ENCODE measurements at regions not wholly inside any gene's neighbourhood (a gene's known extent, or its start where the extent isn't known, plus 50 kb on each side); places are given as distances from the start of the nearest gene placed in this dataset.

- no peak for DNase-seq
Observed at GRCh38 chr10:128499956-128500355, 373.7 kb upstream of the MKI67 start.

- DNase-seq: no peak
Observed at GRCh38 chr10:128500642-128501041, 374.4 kb upstream of the MKI67 start.

- DNase-seq: no peak
Observed at GRCh38 chr10:128505346-128505745, 379.1 kb upstream of the MKI67 start.

GRCh38 chr10:128506423-128506822 is 380.2 kb upstream of the MKI67 start:
- no peak for DNase-seq

GRCh38 chr10:128507066-128507465 is 380.8 kb upstream of the MKI67 start:
- no peak for DNase-seq

GRCh38 chr10:128511284-128511683 is 385.1 kb upstream of the MKI67 start:
- DNase-seq: no peak

GRCh38 chr10:128512767-128513166 is 386.5 kb upstream of the MKI67 start:
- no peak for DNase-seq

GRCh38 chr10:128514536-128514935 is 388.3 kb upstream of the MKI67 start:
- no peak for DNase-seq

GRCh38 chr10:128516180-128516579 is 390.0 kb upstream of the MKI67 start:
- DNase-seq: no peak

- DNase-seq: no peak
Observed at GRCh38 chr10:128517167-128517566, 390.9 kb upstream of the MKI67 start.

GRCh38 chr10:128518000-128518399 is 391.8 kb upstream of the MKI67 start:
- no peak for DNase-seq

GRCh38 chr10:128519581-128519980 is 393.4 kb upstream of the MKI67 start:
- no peak for DNase-seq

GRCh38 chr10:128520211-128520815 is 394.1 kb upstream of the MKI67 start:
- DNase-seq: no peak

- no peak for DNase-seq
Observed at GRCh38 chr10:128522551-128523308, 396.5 kb upstream of the MKI67 start.

GRCh38 chr10:128525444-128525843 is 399.2 kb upstream of the MKI67 start:
- no peak for DNase-seq

GRCh38 chr10:128525936-128526335 is 399.7 kb upstream of the MKI67 start:
- no peak for DNase-seq

- no peak for DNase-seq
Observed at GRCh38 chr10:128526791-128527375, 400.7 kb upstream of the MKI67 start.

GRCh38 chr10:128527711-128528110 is 401.5 kb upstream of the MKI67 start:
- DNase-seq: no peak

GRCh38 chr10:128528167-128528566 is 401.9 kb upstream of the MKI67 start:
- no peak for DNase-seq

- DNase-seq: no peak
Observed at GRCh38 chr10:128528781-128529180, 402.6 kb upstream of the MKI67 start.

- no peak for DNase-seq
Observed at GRCh38 chr10:128529225-128529624, 403.0 kb upstream of the MKI67 start.

GRCh38 chr10:128530301-128530700 is 404.1 kb upstream of the MKI67 start:
- DNase-seq: no peak

- DNase-seq: no peak
Observed at GRCh38 chr10:128530946-128531345, 404.7 kb upstream of the MKI67 start.

GRCh38 chr10:128534686-128535085 is 408.5 kb upstream of the MKI67 start:
- no peak for DNase-seq
